ENCODE measurements at regions not wholly inside any gene's neighbourhood (a gene's known extent, or its start where the extent isn't known, plus 50 kb on each side); places are given as distances from the start of the nearest gene placed in this dataset.

- H3K27me3 ChIP-seq (replicated peaks; ENCODE audit: insufficient read depth, low read length) = peaks cover 17% of the 10 kb centered on the region
Measured at GRCh38 chr10:101289541-101289940, 60.3 kb upstream of the LBX1 start.

DNA sequence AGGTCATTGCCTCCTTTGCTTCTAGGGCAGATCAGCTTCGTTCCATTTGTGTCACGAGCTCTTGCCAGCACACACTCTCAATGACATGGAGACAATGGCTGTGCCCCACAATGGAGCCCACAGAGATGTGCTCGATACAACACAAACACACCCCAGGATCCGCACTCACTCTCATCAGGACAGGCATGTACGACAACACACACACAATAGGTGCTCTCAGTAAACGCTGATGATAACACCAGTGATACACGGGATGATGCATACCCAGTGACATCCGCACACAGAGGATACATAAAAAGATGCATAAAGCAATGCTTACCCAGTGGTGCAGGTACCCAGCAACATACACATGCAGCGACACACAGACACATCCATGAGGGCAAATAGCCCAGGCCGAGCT lies 61.2 kb upstream of the LBX1 start:
- no peak overlapping the region for H3K4me3 ChIP-seq (ENCODE audit: low read length)
- no peaks in the 10 kb centered on the region for H4K20me1 ChIP-seq (ENCODE audit: insufficient read depth, low read length)
- H2AFZ ChIP-seq (ENCODE audit: low read length) = no peak overlapping the region
- H3K9me2 ChIP-seq (replicated peaks; ENCODE audit: insufficient read depth, low read length) = no peaks in the 10 kb centered on the region
- no peak overlapping the region for H3K9ac ChIP-seq (ENCODE audit: low read length)
- H3K27me3 ChIP-seq (replicated peaks; ENCODE audit: insufficient read depth, low read length) = peaks cover 17% of the 10 kb centered on the region
- no peaks in the 10 kb centered on the region; the same call in 1 of the 2 replicates for H3F3A ChIP-seq (ENCODE audit: insufficient read depth, low read length)
- no peaks in the 10 kb centered on the region for H3K79me2 ChIP-seq (ENCODE audit: low read length)
- H3K36me3 ChIP-seq (replicated peaks; ENCODE audit: insufficient read depth, low read length) = no peaks in the 10 kb centered on the region
- H3K9me3 ChIP-seq (replicated peaks; ENCODE audit: insufficient read depth, low read length) = no peaks in the 10 kb centered on the region
- H3K4me2 ChIP-seq (ENCODE audit: low read depth, low read length) = no peak overlapping the region
- DNase-seq = no peak
- peaks cover 20% of the 10 kb centered on the region for H3K4me1 ChIP-seq (ENCODE audit: low read length)
- TF ChIP-seq EZH2 (optimal IDR thresholded peaks at IDR 0.05; ENCODE audit: low read depth, low read length) (no peak), EZH2phosphoT487 (IDR thresholded peaks at IDR 0.05; ENCODE audit: low read length) (no peak)
- no peak overlapping the region for H3K27ac ChIP-seq (ENCODE audit: low read length)

More at GRCh38 chr10:101289541-101289940, 60.3 kb upstream of the LBX1 start:
- no peak overlapping the region for H3K27ac ChIP-seq (ENCODE audit: low read length)
- TF ChIP-seq, protein P1, sequence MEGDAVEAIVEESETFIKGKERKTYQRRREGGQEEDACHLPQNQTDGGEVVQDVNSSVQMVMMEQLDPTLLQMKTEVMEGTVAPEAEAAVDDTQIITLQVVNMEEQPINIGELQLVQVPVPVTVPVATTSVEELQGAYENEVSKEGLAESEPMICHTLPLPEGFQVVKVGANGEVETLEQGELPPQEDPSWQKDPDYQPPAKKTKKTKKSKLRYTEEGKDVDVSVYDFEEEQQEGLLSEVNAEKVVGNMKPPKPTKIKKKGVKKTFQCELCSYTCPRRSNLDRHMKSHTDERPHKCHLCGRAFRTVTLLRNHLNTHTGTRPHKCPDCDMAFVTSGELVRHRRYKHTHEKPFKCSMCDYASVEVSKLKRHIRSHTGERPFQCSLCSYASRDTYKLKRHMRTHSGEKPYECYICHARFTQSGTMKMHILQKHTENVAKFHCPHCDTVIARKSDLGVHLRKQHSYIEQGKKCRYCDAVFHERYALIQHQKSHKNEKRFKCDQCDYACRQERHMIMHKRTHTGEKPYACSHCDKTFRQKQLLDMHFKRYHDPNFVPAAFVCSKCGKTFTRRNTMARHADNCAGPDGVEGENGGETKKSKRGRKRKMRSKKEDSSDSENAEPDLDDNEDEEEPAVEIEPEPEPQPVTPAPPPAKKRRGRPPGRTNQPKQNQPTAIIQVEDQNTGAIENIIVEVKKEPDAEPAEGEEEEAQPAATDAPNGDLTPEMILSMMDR (IDR thresholded peaks at IDR 0.05; ENCODE audit: low read length) = no peak
- TF ChIP-seq EZH2 (optimal IDR thresholded peaks at IDR 0.05; ENCODE audit: low read depth, low read length) = no peak
- no peak for TF ChIP-seq EZH2phosphoT487 (IDR thresholded peaks at IDR 0.05; ENCODE audit: low read length)
- H3K9me3 ChIP-seq (replicated peaks; ENCODE audit: insufficient read depth, low read length) = no peaks in the 10 kb centered on the region
- H3F3A ChIP-seq (ENCODE audit: insufficient read depth, low read length) = no peaks in the 10 kb centered on the region; the same call in 1 of the 2 replicates
- H3K4me2 ChIP-seq (ENCODE audit: low read depth, low read length) = no peak overlapping the region
- H3K4me3 ChIP-seq (ENCODE audit: low read length) = no peak overlapping the region
- H3K9ac ChIP-seq (ENCODE audit: low read length) = no peak overlapping the region
- DNase-seq = peak; percentile 52
- H4K20me1 ChIP-seq (ENCODE audit: insufficient read depth, low read length) = no peaks in the 10 kb centered on the region
- no peaks in the 10 kb centered on the region for H3K36me3 ChIP-seq (replicated peaks; ENCODE audit: insufficient read depth, low read length)
- no peak overlapping the region for H2AFZ ChIP-seq (ENCODE audit: low read length)
- no peaks in the 10 kb centered on the region for H3K9me2 ChIP-seq (replicated peaks; ENCODE audit: insufficient read depth, low read length)
- no peaks in the 10 kb centered on the region for H3K79me2 ChIP-seq (ENCODE audit: low read length)
- H3K4me1 ChIP-seq (ENCODE audit: low read length) = peaks cover 25% of the 10 kb centered on the region

GRCh38 chr10:101290881-101291280 lies 61.6 kb upstream of the LBX1 start:
- no peak for DNase-seq
- Histone ChIP-seq H3K27ac (ENCODE audit: low read length) (no peak overlapping the region), H3K27me3 (replicated peaks; ENCODE audit: insufficient read depth, low read length) (peaks cover 17% of the 10 kb centered on the region), H3K9me2 (replicated peaks; ENCODE audit: insufficient read depth, low read length) (no peaks in the 10 kb centered on the region), H4K20me1 (ENCODE audit: insufficient read depth, low read length) (no peaks in the 10 kb centered on the region), H2AFZ (ENCODE audit: low read length) (no peak overlapping the region), H3K4me2 (ENCODE audit: low read depth, low read length) (peak overlapping the region; percentile 97), H3K4me1 (ENCODE audit: low read length) (peaks cover 18% of the 10 kb centered on the region), H3K9ac (ENCODE audit: low read length) (no peak overlapping the region), H3F3A (ENCODE audit: insufficient read depth, low read length) (no peaks in the 10 kb centered on the region; the same call in 1 of the 2 replicates), H3K4me3 (ENCODE audit: low read length) (no peak overlapping the region), H3K36me3 (replicated peaks; ENCODE audit: insufficient read depth, low read length) (no peaks in the 10 kb centered on the region), H3K9me3 (replicated peaks; ENCODE audit: insufficient read depth, low read length) (no peaks in the 10 kb centered on the region), H3K79me2 (ENCODE audit: low read length) (no peaks in the 10 kb centered on the region)
- TF ChIP-seq EZH2phosphoT487 (IDR thresholded peaks at IDR 0.05; ENCODE audit: low read length) (no peak), EZH2 (optimal IDR thresholded peaks at IDR 0.05; ENCODE audit: low read depth, low read length) (no peak)
- TF ChIP-seq, protein P1 (IDR thresholded peaks at IDR 0.05; ENCODE audit: low read length) = no peak
